ENCODE measurements at regions not wholly inside any gene's neighbourhood (a gene's known extent, or its start where the extent isn't known, plus 50 kb on each side); places are given as distances from the start of the nearest gene placed in this dataset.
A peak's percentile ranks its signal among the peaks of the same experiment; 100 is the strongest.
"Not testable (repeated sequence)": the region's sequence is repeated elsewhere in the genome, so short reads cannot be mapped to it uniquely, and the experiment has no call there.

DNA sequence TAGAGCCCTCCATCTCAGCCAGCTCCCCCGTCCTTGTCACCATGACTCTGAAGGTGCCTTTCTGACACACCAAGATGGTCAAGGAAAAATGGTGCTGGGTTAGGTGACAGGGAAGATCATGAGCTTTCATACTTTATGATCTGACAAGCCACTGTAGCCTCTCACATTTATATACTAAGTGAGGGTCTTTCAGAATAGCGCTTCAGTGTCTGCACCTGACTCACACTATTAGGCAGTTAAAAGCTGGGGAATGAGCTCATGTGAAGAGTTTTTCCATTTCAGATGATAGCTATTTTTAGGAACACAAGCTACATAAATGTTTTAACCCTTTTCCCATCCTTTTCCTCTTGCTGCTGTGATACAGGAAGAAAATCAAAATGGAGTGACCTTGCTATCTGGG is 101.1 kb downstream of the FAM72B start:
- DNase-seq (ENCODE audit: low read depth in 1 of 2, low spot score in 1 of 2); H3K27ac ChIP-seq (replicated peaks); H3K4me3 ChIP-seq (replicated peaks; ENCODE audit: insufficient read depth, low read length); H3K27me3 ChIP-seq (ENCODE audit: insufficient read depth, poor library complexity, severe bottlenecking): not testable (repeated sequence)

DNA sequence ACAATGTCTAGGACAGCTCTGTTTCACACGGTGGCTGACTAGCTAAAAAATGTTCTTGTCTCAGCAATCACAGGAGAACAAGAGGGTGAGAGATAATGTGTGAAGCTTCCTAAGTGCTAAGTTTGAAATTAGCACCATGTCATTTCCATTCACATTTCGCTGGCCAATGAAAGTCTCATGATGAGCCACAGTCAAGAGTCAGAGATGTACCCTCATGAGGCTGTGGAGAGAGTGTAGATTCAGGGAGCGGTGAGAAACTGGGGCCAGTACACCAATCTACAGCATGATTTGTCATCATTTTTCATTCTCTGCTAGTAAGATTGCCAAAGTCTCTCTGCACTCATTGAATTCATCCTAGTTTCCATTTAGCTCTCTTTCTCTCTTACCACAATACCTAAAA is 97.9 kb downstream of the FAM72B start:
- not testable (repeated sequence) for H3K27ac ChIP-seq (replicated peaks); DNase-seq (ENCODE audit: low read depth in 1 of 2, low spot score in 1 of 2); H3K27me3 ChIP-seq (ENCODE audit: insufficient read depth, poor library complexity, severe bottlenecking); H3K4me3 ChIP-seq (replicated peaks; ENCODE audit: insufficient read depth, low read length)

DNA sequence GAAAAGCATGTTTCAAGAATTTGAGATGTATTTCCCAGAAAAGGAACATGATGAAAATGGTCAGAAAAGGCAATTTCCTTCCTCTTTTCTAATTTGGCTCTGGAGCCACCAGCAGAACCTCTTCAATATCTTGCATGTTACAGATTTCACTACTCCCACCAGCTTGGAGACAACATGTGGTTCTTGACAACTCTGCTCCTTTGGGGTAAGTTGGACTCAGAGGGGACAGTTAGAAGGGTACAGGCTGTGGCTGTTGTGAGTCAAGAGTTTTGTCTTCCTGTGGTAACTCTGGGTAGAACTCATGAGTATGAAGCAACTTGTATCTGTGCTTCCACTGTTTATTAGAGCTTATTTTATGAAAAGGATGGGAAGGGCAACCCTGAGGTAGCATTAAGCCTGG is 96.9 kb downstream of the FAM72B start:
- DNase-seq (ENCODE audit: low read depth in 1 of 2, low spot score in 1 of 2), result peak in 1 of 2 experiments; percentile 72
- H3K4me3 ChIP-seq (replicated peaks; ENCODE audit: insufficient read depth, low read length); H3K27me3 ChIP-seq (ENCODE audit: insufficient read depth, poor library complexity, severe bottlenecking); H3K27ac ChIP-seq (replicated peaks): not testable (repeated sequence)

DNA sequence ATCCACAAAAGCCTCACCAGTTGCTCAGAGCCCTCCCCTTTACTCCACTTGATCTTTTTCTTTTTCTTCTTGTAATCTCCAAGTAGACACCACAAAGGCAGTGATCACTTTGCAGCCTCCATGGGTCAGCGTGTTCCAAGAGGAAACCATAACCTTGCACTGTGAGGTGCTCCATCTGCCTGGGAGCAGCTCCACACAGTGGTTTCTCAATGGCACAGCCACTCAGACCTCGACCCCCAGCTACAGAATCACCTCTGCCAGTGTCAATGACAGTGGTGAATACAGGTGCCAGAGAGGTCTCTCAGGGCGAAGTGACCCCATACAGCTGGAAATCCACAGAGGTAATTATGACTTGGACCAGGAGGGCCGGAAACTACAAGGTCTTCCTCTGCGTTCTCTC is 95.6 kb downstream of the FAM72B start:
- H3K27me3 ChIP-seq (ENCODE audit: insufficient read depth, poor library complexity, severe bottlenecking); H3K4me3 ChIP-seq (replicated peaks; ENCODE audit: insufficient read depth, low read length); DNase-seq (ENCODE audit: low read depth in 1 of 2, low spot score in 1 of 2): not testable (repeated sequence)
- H3K27ac ChIP-seq (replicated peaks), result peak overlapping the region; percentile 57

DNA sequence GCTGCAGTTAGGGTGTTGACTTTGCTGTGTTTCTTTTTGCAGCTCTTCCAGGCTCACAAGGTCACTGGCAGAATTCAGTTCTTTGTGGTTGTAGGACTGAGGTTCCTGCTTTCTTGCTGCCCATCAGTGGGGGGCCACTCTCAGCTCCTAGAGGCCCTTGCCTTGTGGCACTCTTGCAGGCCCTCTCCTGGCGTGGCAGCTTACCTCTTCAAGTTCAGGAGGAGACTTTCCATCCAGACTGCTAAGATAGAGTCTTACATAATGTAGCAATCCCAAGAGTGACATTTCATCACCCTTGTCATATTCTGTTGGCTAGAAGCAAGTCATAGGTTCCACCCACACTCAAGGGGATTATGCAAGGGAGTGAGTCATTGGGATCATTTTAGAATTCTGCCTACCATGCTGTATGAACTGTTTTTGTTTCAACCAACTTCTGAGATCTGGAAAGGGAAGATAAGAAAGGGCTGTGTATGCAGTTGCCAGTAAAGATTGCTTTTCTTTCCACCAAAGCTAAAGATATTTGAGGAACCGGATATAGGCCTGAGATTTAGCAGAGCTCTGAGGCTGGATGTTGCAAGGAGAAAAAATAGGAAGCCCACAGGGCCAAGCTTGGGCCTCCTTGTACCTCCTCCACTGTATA is 91.7 kb downstream of the FAM72B start:
- not testable (repeated sequence) for H3K27me3 ChIP-seq (ENCODE audit: insufficient read depth, poor library complexity, severe bottlenecking); H3K4me3 ChIP-seq (replicated peaks; ENCODE audit: insufficient read depth, low read length); H3K27ac ChIP-seq (replicated peaks)
- peak; percentile 68 to 82 for DNase-seq (ENCODE audit: low read depth in 1 of 2, low spot score in 1 of 2)
- TF ChIP-seq SPI1 (IDR thresholded peaks at IDR 0.05; ENCODE audit: borderline replicate concordance, low read depth) (peak; percentile 67), POLR2AphosphoS5 (IDR thresholded peaks at IDR 0.05; ENCODE audit: low read depth) (peak; percentile 25; the same call in 1 of the 2 replicates)

DNA sequence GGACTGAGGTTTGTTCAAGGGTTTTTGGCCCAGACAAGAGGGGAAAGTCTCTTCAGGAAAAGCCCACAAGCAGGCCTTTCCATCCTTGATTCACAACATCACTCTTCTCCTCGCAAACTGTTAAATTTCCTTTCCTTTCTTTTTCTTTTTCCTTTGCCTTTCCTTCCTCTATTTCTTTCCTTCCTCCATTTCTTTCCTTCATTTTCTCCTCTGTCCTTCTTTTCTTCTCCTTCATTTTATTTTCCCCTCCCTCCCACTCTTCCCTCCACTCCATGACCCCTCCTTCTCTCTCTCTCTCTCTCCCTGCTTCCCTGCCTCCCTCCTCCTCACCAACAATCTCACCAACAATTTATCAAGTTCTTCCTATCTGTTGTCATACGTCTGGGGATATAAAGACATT is 89.1 kb downstream of the FAM72B start:
- H3K27me3 ChIP-seq (ENCODE audit: insufficient read depth, poor library complexity, severe bottlenecking); H3K27ac ChIP-seq (replicated peaks); H3K4me3 ChIP-seq (replicated peaks; ENCODE audit: insufficient read depth, low read length); DNase-seq (ENCODE audit: low read depth in 1 of 2, low spot score in 1 of 2): not testable (repeated sequence)

DNA sequence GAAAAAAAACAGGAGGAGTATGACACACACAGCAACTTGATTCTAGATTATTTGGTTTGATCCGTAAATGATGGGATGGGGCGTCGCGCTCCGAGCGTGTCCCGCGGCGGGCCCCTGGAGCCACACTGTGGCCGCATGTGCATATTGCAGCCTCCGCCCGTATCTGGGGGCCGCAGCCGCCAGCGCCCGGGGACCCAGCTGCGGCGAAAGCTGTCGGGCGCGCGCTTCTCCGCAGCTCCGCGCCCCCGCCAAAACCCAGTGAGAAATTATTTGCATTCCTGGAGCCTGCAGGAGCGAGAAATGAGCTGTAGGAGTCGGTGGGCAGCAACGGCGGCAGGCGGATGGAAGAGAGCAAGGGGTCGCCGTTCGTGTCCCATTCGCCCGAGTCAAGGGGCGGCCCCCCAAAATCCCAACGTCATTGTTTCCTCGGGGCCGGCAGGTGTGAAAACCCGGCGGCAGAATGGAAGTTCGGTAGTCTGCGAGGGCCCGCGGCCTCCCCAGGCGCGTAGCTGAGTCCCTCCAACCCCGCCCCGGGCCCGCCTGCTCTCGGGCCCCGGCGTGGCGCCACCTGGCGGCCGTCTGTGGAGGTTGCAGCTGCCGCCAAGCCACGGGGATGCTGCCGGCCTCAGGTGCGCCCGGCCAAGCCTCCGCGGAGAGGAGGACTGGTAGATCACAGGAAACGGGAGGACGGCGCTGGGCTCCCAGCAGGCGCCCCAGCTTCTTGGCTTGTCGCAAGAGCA is 86.8 kb downstream of the FAM72B start:
- DNase-seq (ENCODE audit: low read depth in 1 of 2, low spot score in 1 of 2), result peak; percentile 51 to 70
- not testable (repeated sequence) for H3K27me3 ChIP-seq (ENCODE audit: insufficient read depth, poor library complexity, severe bottlenecking); H3K27ac ChIP-seq (replicated peaks); H3K4me3 ChIP-seq (replicated peaks; ENCODE audit: insufficient read depth, low read length)

DNA sequence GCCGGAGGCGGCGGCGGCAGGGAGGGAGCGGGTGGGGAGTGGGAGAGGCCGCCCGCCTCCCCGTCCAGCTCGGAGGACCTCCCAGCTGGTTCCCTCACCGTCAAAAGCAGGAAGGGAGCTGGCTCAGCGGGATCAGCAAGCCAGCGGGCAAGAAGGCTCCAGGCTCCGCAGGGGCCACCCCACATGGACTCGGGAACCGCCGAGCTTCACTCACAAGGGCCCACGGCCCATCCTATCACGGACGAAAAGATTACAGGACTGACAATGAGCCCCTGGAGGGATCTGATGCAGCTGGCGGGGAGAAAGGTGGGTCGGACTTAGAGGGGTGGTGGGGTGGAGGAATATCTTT is 86.3 kb downstream of the FAM72B start:
- H3K27ac ChIP-seq (replicated peaks); H3K4me3 ChIP-seq (replicated peaks; ENCODE audit: insufficient read depth, low read length); DNase-seq (ENCODE audit: low read depth in 1 of 2, low spot score in 1 of 2); H3K27me3 ChIP-seq (ENCODE audit: insufficient read depth, poor library complexity, severe bottlenecking): not testable (repeated sequence)

DNA sequence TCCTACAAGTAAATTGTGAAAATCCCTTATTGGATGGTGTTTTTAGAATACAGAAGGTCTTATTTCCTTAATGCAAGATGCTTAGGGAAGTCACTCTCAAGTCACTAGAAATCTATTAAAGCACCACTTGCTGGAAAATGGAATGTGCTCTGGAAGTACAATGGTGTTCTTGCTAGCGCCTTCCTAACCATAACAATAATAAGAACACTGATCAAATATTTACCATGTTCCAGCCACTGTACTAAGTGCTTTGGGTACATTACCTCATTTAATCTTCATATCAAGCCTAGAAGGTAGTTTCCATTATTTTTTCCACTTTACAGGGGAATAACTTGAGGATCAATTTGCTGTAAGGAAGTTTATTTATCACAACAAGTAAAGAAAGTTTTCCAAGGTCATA is 75.1 kb downstream of the FAM72B start:
- not testable (repeated sequence) for H3K27me3 ChIP-seq (ENCODE audit: insufficient read depth, poor library complexity, severe bottlenecking); DNase-seq (ENCODE audit: low read depth in 1 of 2, low spot score in 1 of 2); H3K4me3 ChIP-seq (replicated peaks; ENCODE audit: insufficient read depth, low read length); H3K27ac ChIP-seq (replicated peaks)

DNA sequence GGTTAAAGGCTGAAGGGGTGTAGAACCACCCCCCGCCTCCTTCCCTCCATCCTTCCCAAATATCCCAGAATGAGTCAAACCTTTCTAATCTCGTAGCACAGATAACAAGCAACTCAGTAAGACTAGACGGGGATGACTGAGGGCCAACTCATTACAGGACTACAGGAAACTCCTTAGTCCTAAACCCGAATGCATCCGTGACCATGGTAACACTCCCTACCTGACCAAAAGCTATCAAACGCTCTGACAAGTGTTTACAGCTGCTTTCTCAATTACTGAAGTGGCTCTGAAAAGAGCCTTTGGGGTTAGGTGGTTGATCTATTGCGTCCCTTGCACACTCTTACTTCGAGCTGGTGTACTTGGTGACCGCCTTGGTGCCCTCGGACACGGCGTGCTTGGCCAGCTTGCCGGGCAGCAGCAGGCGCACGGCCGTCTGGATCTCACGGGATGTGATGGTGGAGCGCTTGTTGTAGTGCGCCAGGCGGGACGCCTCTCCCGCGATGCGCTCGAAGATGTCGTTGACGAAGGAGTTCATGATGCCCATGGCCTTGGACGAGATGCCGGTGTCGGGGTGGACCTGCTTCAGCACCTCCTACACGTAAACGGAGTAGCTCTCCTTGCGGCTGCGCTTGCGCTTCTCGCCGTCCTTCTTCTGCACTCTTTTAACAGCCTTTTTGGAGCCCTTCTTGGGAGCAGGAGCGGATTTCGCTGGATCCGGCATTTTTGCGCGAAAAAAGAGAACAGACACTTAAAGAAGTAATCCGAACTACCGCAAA is 67.4 kb downstream of the FAM72B start:
- not testable (repeated sequence) for H3K27me3 ChIP-seq (ENCODE audit: insufficient read depth, poor library complexity, severe bottlenecking); DNase-seq (ENCODE audit: low read depth in 1 of 2, low spot score in 1 of 2)

DNA sequence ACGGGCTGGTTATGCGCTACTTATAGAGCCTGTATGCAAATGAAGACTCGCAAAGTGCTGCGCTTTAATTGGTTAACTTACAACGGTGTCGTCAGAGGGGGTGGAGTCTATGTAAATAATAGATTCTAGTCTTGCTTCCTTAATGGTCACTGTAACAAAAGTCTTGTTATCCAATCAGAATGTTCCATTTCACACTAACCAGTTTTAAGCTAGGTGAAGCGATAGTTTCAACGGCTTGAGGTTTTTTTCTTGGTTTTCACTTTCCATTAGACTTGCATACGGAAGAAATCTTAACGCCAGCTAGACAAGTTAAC is 66.9 kb downstream of the FAM72B start:
- not testable (repeated sequence) for DNase-seq (ENCODE audit: low read depth in 1 of 2, low spot score in 1 of 2); H3K4me3 ChIP-seq (replicated peaks; ENCODE audit: insufficient read depth, low read length); H3K27ac ChIP-seq (replicated peaks); H3K27me3 ChIP-seq (ENCODE audit: insufficient read depth, poor library complexity, severe bottlenecking)

More for the DNA sequence above, 67.4 kb downstream of the FAM72B start:
- not testable (repeated sequence) for H3K4me3 ChIP-seq (replicated peaks; ENCODE audit: insufficient read depth, low read length); H3K27ac ChIP-seq (replicated peaks)

DNA sequence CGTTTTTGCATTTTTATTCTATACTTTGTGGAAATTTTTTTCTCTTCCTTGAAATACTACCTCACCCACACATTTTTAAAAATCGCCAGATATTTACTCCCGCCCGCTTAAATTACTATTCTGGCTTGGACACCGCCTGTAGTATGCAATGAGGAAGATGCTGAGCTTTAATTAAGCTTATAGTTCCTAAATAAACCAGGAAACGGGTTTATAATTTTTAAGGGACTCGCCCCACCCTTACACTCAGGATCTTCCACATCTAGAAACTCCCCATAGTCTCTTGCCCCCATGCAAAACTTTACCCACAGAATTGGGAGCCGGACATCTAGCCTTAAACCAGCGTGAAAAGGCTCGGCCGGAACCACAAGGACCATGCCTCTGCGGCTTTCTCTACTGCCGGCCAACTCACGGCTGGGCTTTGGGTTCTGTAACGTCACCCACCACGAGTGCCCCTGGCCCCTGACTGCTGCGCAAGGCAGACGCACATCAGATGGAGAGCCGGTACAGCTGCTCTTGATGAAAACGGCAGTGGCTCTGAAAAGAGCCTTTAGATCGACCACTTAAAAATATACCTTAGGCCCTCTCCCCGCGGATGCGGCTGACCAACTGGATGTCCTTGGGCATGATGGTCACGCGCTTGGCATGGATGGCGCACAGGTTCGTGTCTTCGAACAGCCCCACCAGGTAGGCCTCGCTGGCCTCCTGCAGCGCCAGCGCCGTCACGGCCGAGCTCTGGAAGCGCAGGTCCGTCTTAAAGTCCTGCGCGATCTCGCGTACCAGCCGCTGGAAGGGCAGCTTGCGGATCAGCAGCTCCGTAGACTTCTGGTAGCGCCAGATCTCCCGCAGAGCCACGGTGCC is 66.3 kb downstream of the FAM72B start:
- not testable (repeated sequence) for DNase-seq (ENCODE audit: low read depth in 1 of 2, low spot score in 1 of 2); H3K27ac ChIP-seq (replicated peaks); H3K27me3 ChIP-seq (ENCODE audit: insufficient read depth, poor library complexity, severe bottlenecking); H3K4me3 ChIP-seq (replicated peaks; ENCODE audit: insufficient read depth, low read length)

Data from HL-60 (cell line).